NCI-H345 treated with DMSO at 0.1 percent for 48 hours (cell line): ENCODE measurements at regions not wholly inside any gene's neighbourhood (a gene's known extent, or its start where the extent isn't known, plus 50 kb on each side); places are given as distances from the start of the nearest gene placed in this dataset.

Source experiments
- DNase-seq: peaks from one replicate; lab custom pipeline; 2025; ENCODE audit not compliant: unreplicated experiment; lab: John Stamatoyannopoulos, UW

DNA sequence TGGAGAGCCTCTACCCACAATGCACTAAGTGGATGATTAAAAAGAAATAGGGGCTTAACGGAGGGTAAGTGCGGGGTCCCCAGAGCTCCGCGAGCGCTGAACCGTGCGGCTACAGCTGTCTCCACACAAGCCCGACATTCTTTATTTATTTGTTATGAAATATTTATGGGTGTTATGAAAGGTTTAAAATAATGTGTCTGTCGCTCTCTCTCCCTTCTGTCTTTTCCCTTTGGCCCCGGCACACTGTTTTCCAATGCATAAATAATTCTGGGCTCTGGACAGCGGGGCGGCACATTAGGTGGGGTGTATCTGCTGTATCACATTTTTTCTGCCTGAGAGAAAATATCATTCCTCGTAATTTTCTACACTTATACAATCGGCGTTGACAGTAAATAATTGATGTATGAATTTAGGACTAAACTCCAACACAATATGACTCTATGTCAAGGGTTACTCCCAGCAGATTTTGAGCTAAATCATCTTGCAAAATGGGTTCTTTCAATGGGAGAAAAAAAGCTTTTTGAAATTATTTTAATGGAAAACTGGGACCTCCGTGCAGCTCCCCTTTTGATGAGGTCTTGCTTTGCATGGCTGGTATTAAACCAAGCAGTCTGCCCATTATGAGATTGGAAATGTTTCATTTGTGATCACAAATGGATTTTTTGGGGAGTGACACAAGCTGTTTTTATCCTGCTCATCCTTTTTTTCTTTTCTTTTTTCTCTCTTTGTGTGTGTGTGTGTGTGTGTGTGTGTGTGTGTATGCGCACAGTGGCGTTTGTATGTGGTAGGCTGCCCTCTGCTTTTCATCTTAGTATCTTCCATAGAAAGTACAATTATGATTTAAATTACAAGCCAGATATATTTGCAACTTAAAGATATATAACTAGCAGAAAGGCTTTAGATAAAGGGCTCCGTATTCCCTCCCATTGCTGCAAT is 370.6 kb upstream of the IRX4 start:
- no peak for DNase-seq

DNA sequence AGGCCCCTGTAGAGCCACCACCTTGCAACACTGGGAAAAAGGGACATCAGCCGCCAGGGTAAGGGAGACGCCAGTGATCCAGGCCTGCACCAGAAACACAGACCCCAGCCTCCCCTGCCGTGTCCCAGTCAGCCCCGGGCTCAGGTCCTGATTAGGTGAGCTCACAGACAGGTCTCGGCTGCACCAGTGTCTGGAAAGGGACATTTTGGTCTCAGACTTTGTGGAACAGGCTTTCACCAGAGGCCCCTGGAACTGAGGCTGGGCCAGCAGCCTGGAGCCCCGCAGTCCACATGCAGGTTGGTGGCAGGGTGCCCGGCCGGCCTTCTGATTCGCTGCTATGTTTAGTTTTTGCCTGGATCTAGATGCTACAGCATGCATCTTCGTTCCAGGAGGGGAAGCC is 369.0 kb upstream of the IRX4 start:
- no peak for DNase-seq

DNA sequence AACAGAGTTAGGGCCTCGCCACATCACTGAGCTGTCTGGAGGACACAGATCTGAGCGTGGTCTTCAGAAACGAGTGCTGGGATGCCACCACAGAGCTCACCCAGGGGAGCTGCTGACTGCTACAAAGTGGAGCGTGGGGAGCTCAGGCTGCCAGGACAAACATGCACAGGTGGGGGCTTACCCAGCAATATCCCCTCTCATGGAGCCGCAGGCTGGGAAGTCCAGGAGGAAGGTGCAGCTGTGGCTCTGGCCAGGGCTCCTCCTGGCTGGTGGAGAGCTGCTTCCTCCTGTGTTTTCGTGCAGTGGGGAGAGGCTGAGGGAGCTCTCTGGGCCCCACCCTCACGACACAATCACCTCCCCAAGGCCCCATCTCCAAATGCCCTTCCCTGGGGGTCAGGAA is 368.6 kb upstream of the IRX4 start:
- no peak for DNase-seq

DNA sequence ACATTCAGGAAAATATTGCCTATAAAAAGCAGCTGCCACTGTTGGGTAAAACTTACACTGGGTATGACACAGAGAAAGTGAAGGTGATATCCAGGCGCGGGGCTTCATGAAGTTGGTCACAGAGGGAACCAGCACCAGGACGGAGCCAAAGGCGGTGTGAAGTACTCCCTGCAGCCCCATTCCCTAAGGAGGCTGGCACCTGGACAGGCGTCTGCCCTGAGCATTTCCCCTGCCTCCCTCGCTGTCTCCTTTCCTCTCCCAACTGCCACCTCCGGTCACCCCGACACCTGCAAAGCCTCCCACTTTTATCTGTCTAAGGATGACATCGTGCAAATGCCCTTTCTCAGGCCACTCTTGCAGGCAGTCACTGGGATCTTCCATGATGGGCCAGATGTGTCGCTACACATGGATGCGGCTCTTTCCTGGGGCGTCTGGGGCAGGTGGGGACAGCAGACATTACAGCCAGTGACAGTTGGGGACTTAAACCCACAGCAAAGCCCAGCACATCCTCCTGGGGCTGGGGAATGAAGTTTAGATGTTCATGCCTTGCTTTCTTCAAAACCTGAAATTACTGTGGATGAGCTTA is 367.7 kb upstream of the IRX4 start:
- DNase-seq = no peak

DNA sequence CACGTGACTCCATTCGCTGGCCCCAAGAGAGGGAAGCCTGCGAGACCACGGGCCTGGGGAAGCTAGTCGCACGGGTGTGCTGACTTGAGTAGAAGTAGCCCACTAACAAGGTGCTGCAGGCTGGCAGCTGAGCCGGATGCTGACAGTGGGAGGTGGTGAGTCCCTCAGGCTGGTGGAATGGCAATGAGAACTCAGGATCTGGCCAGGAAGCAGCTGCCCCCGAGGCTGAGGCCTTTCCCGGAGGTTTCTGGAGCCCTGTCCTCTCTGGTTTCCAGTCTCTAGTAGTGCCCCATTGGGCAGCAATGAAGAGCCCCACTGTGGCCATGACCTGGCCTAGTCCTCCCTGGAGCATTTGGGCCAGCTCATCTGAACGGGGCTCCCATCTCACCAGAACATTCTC is 366.7 kb upstream of the IRX4 start:
- no peak for DNase-seq

DNA sequence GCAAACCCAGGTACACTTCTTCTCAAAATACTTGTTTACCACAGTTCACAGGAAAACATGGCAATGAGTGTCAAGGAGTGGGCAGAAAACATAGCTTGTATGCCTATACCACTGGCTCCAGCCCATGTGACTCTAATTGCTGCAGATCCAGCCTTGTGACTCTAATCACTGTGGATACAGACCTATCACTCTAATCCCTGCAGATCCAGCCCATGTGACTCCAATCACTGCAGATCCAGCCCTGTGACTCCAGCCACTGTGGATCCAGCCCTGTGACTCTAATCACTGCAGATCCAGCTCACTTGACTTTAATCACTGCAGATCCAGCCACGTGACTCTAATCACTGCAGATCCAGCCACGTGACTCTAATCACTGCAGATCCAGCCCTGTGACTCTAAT is 366.3 kb upstream of the IRX4 start:
- no peak for DNase-seq

DNA sequence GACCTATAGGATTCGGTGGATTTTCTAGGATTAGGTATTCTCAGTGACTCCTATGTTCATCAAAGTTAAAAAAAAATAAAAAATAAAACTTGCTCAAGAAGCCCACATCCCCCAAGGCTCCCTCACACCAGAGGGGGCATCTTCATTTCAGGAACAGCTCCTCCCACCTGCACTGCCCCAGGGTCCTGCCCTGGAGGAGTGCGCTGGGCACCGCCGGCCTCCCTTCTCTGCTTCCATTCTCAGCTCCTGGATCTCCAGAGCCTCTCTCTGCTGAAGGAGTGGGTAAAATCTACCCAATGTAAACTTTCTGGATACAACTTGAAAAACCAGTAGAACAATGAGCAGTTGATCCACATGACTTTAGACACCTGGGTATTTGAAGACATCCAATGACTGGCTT is 359.8 kb upstream of the IRX4 start:
- DNase-seq = no peak

DNA sequence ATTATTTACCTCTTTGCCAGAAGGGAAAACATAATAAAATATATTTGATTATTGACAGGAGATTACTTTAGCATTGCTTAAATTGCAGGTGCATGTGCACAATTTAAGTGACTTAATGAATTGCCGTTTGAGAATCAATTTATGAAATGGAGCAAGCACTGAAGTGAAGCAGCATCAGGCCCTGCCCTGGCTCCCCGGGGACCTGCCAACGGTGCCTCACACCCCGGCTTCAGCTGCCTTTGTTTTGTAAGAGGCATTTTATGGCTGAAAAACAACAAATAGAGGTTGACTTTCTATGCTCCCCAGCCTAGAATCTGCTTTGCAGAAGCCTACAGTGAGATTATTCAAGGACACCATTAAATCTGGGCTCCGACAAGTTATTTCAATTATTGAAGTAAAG is 359.1 kb upstream of the IRX4 start:
- DNase-seq = no peak

DNA sequence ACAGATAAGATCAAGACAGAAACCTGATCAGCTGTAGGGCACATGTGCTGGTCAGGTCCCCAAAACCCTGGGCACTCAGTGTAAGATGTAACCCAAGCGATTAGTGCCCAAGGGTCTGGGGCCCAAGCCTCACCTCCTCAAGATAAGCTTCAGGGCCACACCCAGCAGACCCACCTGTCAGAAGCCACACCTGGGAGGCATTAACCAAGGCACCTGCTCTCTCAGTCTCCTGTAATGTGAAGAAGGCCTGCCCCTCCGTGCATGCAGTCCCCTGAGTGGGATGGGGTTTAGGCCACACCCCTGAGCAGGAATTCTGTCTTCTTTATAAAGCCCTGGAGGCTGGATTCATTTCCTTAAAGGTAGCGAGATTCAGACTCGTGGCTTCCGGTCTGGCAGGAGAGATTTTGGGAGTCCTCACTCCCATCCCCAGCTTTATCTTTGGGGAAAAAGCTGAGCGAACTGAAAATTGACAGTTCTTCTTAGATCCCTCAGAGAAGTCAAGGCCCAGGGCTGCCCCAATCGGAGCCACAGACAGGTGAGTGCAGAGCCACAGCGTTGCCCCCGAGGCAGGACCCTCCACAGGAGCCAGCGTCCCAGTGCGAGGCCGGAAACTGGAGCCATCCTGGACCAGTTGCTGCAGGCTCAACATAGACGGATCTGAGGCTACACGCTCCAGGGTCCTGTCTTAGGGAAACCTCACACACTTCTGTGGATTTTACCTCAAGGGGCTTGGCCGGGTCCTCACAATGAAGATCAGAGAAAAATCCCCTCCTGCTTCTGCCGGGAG is 357.6 kb upstream of the IRX4 start:
- DNase-seq = no peak

DNA sequence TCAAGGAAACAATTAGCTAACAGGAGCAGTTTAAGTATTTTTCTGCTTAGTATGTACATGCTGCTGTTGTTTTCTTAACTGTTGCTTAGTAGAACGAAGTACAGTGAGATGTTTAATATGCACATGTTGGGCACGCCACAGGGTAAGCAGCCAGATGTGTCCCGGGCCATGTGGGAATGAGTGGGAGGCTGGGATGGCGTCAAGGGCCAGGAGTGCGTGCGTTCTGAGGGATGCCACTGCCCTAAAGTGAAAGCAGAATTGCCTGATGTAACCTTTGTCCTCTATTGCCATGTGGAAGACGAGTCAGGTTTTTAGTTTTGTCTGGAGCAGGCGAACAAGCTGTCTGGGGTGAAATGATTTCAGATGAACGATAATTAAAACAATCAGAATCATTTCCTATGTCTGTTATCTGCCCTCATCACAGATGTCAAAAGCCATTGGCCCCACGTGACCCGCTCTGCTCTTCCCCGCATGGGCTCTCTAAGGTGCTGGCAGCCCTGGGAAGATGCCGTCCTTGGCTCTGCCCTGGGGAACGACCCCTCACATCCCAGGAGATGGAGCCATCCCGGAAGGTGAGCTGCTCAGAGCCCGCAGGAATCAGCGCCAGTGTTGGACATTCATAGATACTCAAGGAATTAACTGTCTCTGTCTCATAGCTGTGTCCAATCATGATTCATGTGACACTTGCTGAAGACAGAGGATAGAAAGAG is 356.6 kb upstream of the IRX4 start:
- no peak for DNase-seq

DNA sequence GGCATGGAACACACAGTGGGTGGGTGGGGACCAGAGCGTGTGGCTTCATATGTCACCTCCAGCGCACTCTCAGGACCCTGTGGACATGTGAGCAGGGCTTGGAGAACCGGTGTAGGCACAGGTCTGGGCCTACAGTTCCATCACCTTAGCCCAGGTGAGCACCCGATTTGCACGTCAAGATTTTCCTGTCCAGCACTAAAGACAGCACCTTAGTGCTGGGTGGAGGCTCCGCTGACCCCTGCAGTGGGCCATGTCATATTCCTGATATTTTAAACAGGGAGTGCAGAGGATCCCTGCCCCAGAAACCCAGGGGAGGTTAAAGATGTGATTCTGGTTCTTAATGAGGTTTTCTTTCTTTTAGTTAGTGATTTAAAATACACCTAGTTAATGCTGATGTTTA is 356.0 kb upstream of the IRX4 start:
- no peak for DNase-seq

DNA sequence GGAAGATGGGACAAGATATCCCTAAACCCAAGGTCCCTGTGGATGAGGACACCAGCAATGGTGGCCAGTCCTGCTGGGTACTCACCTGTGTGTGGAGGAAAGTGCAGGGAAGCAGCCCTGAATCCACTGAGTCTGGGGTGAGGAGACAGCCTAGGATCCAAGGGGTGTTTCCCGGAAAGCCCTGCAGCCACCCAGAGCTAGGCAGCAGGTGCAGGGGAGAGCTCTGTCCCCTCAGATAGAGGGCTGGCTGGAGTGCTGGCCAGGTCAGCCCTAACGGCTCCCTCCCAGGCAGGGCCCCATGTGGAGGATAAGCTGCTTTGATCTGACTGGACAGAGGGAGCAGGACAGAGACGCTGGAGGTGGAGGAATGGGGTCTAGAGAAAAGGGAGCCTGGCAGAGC is 344.7 kb upstream of the IRX4 start:
- DNase-seq = no peak

DNA sequence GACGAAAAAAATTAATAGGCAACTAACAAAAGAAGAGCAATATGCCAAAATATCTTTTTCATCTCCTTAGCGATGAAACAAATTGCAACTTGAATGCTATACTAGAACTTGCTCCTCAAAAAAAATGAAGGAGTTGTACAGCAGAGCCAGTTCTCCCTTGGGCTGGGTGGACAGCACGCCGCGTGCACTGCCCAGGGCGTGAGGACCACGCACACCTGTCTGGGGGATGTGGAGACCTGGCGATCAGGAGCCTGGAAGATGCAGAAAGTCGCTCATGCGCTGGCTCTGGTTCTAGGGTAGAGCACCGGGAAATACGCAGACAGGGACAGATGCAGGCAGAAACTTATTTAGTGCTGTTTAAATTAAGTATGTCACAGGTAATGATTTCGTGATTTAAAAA is 342.0 kb upstream of the IRX4 start:
- DNase-seq = no peak

DNA sequence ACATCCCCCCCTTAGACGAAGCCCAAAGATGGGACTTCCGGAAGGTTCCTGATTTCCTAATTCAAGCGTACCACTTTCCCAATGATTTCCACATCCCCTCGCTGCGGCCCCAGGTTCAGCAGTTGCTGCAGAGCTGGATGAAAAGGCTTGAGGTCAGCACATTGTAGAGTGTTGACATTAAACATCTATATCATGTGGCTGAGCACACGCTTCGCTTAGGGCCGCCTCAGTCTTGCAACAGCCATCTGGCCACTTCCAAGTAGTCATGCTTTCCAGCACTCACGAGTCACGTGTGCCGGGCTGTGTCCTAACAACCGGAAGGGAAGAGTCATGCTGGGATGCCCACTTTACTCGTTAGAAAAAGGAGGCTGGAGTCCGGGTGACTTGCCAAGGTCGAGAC is 340.6 kb upstream of the IRX4 start:
- no peak for DNase-seq

DNA sequence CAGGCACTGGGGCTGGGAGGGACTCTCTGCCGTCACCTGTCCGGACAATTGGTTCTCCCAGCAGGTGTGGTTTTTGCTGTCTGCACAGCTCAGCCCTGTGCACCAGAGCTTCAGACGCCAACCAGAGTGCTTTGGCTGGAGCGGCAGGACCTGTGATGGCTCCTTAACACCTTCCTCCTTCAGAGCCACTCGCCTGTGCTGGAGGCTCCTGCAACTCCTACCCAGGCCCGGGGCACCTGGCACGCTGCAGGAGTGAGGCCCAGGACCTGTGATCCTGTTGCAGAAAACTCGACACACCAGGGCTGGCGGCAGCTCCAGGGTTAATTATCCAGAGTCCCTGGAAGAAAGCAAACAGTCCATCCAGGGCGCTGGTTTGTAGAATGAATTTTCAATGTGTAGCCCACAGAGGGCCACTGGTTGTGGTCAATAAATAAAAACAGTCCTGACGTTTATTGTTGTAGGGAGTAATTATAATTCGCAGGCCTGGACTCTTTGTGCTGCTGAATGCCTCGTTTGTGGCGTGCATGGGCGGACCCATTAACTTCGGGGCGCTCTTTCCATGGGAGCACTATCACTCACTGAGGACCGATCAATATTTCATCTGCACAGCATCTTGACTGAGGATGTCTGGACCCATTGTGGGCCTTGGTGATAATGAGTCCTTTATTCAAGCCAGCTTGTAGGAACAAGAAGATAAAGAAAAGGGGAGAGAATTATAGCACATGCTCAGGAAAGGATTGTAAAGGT is 339.7 kb upstream of the IRX4 start:
- no peak for DNase-seq

DNA sequence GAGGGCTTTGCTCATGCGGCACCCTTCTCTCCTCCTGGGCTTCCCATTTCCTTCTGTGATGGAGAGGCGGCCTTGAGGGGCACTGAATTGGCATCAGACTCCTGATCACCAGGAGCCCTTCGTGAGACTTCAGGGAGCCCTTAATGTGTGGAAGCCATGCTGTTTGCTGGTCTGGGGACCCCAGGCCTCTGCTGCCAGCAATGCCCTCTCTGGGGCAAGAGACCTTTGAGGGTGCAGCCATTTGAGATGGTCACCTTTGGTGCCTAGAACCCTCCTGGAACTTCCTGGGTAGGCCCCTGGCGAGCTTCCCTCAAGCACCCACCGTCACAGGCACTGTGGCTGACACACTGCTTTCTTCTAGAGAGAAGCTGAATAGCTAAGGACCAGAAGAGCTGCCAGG is 338.7 kb upstream of the IRX4 start:
- no peak for DNase-seq

DNA sequence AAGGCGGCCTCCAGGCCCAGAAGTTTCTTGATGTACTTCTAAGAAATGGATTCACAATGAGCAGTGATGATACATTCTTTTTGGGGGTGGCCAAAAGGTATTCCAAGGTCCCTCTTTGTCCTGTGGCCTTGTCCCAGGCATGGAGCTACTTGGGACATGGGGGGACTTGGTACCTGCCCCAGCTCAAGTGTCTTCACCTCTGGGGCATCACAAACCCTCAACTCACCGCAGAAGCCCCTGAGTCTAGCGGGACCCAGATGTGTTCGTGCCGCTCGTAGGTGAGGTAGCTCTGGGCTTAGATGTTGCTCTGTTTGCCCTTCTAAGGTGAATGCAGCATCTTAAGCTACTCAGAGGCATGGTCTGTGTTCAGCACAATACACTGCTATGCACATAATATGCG is 338.0 kb upstream of the IRX4 start:
- DNase-seq = no peak

DNA sequence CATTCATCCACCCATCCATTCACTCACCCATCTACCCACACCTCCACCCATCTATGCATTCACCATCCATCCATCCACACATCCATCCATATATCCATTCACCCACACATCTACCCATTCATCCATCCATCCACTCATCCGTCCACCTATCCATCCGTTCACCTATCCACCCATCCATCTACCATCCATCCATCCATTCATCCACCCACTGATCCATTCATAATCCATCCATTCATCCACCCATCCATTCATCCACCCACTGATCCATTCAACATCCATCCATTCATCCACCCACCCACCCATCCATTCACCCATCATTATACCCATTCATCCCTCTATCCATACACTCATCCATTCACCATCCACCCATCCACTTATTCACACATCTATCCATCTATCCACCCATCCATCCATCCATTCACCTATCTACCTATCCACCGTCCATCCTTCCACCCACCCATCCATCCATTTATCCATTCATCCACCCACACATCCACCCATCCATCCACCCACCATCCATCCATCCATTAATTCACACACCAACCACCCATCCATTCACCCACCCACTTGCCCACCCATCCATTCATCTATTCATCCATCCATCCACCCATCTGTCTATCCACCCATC is 336.5 kb upstream of the IRX4 start:
- DNase-seq = no peak

DNA sequence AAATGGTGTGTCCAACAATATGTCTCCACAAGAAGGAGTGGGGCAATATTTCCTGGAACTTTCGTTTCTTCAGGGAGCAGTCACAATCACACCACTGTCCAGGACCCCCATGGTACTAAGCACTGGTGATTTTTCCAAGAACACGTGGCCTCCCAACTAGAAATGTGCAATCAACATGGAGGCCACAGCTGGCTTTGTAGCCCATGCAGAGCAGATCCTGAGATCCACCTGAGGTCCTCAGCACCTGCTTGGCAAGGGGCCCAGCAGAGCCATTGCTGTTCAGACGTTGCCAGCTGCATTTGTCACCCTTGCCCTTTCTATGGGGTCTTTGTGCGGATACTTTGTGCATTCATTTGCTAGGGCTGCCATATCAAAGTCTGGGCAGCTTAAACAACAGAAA is 334.5 kb upstream of the IRX4 start:
- DNase-seq = no peak

DNA sequence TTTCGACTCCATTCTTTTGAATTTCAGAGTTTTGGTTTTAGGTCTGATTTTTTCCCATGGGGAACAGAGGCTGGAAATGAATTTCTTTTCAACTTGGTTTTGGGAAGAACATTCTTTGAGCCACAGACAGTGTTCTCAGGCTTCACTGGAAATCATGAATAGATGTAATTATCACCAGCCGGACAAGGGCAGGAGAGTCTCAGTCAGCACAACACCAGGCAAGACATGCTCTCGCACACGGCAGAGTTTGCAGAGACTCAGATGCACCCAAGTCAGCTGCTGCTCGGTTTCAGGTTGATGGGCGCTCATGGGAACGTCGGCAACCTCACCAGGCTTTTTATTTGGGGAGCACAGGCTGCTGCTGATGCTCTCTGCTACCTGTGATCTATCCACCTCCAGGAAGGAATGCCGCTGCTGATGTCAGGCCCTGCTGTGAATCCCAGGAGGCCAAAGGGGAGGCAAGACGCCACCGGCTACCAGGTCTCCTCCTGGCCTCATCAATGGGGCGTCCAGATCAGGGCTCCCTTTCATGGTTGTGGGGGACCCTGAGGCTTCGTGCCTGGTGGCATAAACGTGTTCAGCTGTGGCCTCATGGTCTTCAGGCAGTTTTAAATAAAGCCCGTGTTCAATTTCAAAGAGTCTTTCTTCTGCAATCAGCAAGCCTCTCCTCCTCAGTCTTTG is 332.3 kb upstream of the IRX4 start:
- DNase-seq = no peak
